Central memory CD8-positive, alpha-beta T cell (primary cell): ENCODE measurements at regions not wholly inside any gene's neighbourhood (a gene's known extent, or its start where the extent isn't known, plus 50 kb on each side); places are given as distances from the start of the nearest gene placed in this dataset.

ENCODE experiments used
- ATAC-seq: fragments of 150-1000 bp; cut with Tn5 transposase; replicated peaks from 2 replicates; pipeline ENCODE4 v1.10.0; 2022; ENCODE audit warnings: mild to moderate bottlenecking, moderate FRiP score, moderate number of reproducible peaks; ENCODE audit not compliant: poor library complexity, severe bottlenecking; ENCODE audit errors: extremely low read depth
- DNase-seq, 2 donors: peaks; one replicate each; pipeline ENCODE4 v3.0.0; 2021; ENCODE audit warnings: low spot score in 2 of 2
- H3K27ac Mint-ChIP-seq: one replicate; pipeline ENCODE4 v1.8.0; 2022; ENCODE audit warnings: low read depth, mild to moderate bottlenecking, moderate library complexity, mixed read lengths
- H3K27me3 Mint-ChIP-seq: one replicate; pipeline ENCODE4 v1.8.0; 2022; ENCODE audit warnings: mixed read lengths
- H3K36me3 Mint-ChIP-seq: one replicate; pipeline ENCODE4 v1.8.0; 2022; ENCODE audit warnings: mild to moderate bottlenecking, moderate library complexity, mixed read lengths; ENCODE audit not compliant: insufficient read depth
- H3K4me1 Mint-ChIP-seq: one replicate; pipeline ENCODE4 v1.8.0; 2022; ENCODE audit warnings: mixed read lengths
- H3K4me3 Mint-ChIP-seq: one replicate; pipeline ENCODE4 v1.8.0; 2022; ENCODE audit warnings: mild to moderate bottlenecking, moderate library complexity, mixed read lengths
- H3K9me3 Mint-ChIP-seq: one replicate; pipeline ENCODE4 v1.8.0; 2022; ENCODE audit warnings: mixed read lengths

DNA sequence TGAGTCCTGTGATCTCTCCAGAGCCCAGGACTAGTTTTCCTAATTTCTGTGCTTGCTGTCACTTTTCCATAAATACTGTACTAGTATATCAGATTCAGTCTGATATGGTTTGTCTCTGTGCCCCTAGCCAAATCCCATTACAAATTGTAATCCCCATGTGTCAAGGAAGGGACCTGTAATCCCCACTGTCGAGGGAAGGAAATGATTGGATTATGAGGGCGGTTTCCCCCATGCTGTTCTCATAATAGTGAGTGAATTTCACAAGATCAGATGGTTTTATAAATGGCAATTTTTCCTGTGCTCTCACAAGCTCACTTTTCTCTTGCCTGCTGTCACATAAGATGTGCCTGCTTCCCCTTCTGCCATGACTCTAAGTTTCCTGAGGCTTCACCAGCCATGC is 54.8 kb upstream of the IFRD1 start:
- H3K4me3 Mint-ChIP-seq: no peak overlapping the region
- peaks cover 48% of the 10 kb centered on the region for H3K27me3 Mint-ChIP-seq
- DNase-seq (no peak), ATAC-seq (no peak)
- no peak overlapping the region for H3K27ac Mint-ChIP-seq
- peaks cover 17% of the 10 kb centered on the region for H3K4me1 Mint-ChIP-seq
- no peaks in the 10 kb centered on the region for H3K9me3 Mint-ChIP-seq
- H3K36me3 Mint-ChIP-seq: peaks cover 2% of the 10 kb centered on the region

DNA sequence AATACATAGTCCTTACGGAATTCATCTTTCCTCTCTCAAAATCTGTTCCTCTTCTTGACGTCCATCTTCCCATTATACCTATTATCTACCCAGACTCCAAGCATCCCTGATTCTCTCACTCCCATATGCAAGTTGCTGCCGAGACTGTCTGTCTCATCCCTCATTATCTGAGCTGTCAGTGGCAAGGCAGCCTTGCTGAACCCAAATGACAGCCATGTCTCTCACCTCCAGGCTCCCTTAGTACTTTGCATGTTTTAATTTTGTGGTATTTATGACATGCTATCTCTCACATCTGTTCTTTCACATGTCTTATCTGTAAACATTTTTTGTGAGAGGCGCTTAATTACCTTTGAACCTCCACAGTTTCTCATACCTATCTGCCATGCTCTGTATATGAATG is 54.4 kb upstream of the IFRD1 start:
- ATAC-seq: no peak
- Mint-ChIP-seq H3K27me3 (peaks cover 49% of the 10 kb centered on the region), H3K4me1 (peaks cover 14% of the 10 kb centered on the region), H3K4me3 (no peak overlapping the region), H3K9me3 (no peaks in the 10 kb centered on the region), H3K36me3 (peaks cover 4% of the 10 kb centered on the region), H3K27ac (no peak overlapping the region)
- no peak for DNase-seq

- H3K9me3 Mint-ChIP-seq: no peaks in the 10 kb centered on the region
- DNase-seq (no peak), ATAC-seq (peak; percentile 56)
- H3K4me3 Mint-ChIP-seq: no peak overlapping the region
- H3K4me1 Mint-ChIP-seq: no peaks in the 10 kb centered on the region
- no peak overlapping the region for H3K27ac Mint-ChIP-seq
- H3K36me3 Mint-ChIP-seq: peaks cover 2% of the 10 kb centered on the region
- H3K27me3 Mint-ChIP-seq: peaks cover 70% of the 10 kb centered on the region
Measured at GRCh38 chr7:112398534-112398933, 51.7 kb upstream of the IFRD1 start.

- Mint-ChIP-seq H3K9me3 (no peaks in the 10 kb centered on the region), H3K27me3 (peaks cover 70% of the 10 kb centered on the region), H3K4me3 (no peak overlapping the region), H3K4me1 (no peaks in the 10 kb centered on the region), H3K36me3 (peaks cover 2% of the 10 kb centered on the region), H3K27ac (no peak overlapping the region)
- no peak for DNase-seq
- no peak for ATAC-seq
Measured at GRCh38 chr7:112399501-112399900, 50.8 kb upstream of the IFRD1 start.

DNA sequence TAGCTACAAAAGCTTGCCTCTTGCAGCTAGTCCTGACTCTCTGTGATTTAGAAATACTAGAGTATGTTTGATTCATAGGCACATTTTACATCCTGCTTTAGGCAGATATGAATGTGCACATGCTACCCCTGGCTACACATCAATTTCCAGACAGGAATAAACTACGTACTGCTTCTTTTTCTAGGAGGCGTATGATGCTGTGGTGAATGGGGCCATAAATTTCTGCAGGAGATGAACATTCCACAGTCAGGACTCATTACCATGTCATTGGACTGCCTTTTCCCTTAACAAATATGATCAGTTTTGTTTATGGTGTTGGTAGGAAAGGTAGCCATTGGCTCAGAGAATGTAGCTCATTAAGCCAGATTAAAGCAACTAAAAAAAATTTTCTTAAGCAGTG is 50.1 kb upstream of the IFRD1 start:
- Mint-ChIP-seq H3K4me1 (no peaks in the 10 kb centered on the region), H3K36me3 (peaks cover 2% of the 10 kb centered on the region), H3K27ac (no peak overlapping the region), H3K27me3 (peaks cover 76% of the 10 kb centered on the region), H3K9me3 (no peaks in the 10 kb centered on the region), H3K4me3 (no peak overlapping the region)
- ATAC-seq (no peak), DNase-seq (no peak)
